Stomach (tissue), 4 donors: ENCODE measurements at regions not wholly inside any gene's neighbourhood (a gene's known extent, or its start where the extent isn't known, plus 50 kb on each side); places are given as distances from the start of the nearest gene placed in this dataset.

ENCODE experiments used
- CTCF ChIP-seq, 7 experiments: fragments of 450-650 bp in 4 of 7; fragments of 200-600 bp in 3 of 7; sonication (generic) in 3 of 7; IDR thresholded peaks; one replicate each; pipeline ENCODE4 v1.5.1; 2016 to 2019; ENCODE audit warnings: antibody characterized with exemption in 7 of 7, control low read depth in 2 of 7, mild to moderate bottlenecking in 1 of 7
- POLR2A ChIP-seq, 4 donors: fragments of 450-650 bp; IDR thresholded peaks; one replicate each; pipeline ENCODE4 v1.6.1; 2016; ENCODE audit warnings: antibody characterized with exemption in 4 of 4, control low read depth in 2 of 4, mild to moderate bottlenecking in 1 of 4, moderate library complexity in 1 of 4

GRCh38 chr11:91707652-91708482 lies 516.8 kb upstream of the FAT3 start:
- TF ChIP-seq CTCF (IDR thresholded peaks at IDR 0.05) (no peak), POLR2A (IDR thresholded peaks at IDR 0.05) (no peak)
